Loucy (cell line): ENCODE measurements at regions not wholly inside any gene's neighbourhood (a gene's known extent, or its start where the extent isn't known, plus 50 kb on each side); places are given as distances from the start of the nearest gene placed in this dataset.

ENCODE experiments used
- H2AFZ ChIP-seq: fragments of 200-600 bp; sonication (generic); 2 replicates; pipeline ENCODE4 v1.6.0; 2016; ENCODE audit warnings: antibody characterized with exemption, mild to moderate bottlenecking, low read length, moderate library complexity
- H3F3A ChIP-seq: fragments of 200-600 bp; 2 replicates; pipeline ENCODE4 v1.6.0; 2016; ENCODE audit warnings: antibody characterized with exemption, low read depth, mild to moderate bottlenecking
- H3K27me3 ChIP-seq: fragments of 200-600 bp; sonication (generic); 2 replicates; pipeline ENCODE4 v1.6.1; 2014; ENCODE audit warnings: low read length, mild to moderate bottlenecking; ENCODE audit not compliant: insufficient read depth, poor library complexity, severe bottlenecking
- H3K36me3 ChIP-seq: fragments of 200-600 bp; sonication (generic); 2 replicates; pipeline ENCODE4 v1.6.1; 2016; ENCODE audit warnings: low read length; ENCODE audit not compliant: insufficient read depth
- H3K4me1 ChIP-seq: fragments of 200-600 bp; sonication (generic); 2 replicates; pipeline ENCODE4 v1.5.1; 2014; ENCODE audit warnings: low read length, mild to moderate bottlenecking; ENCODE audit not compliant: insufficient read depth, poor library complexity, severe bottlenecking
- H3K4me2 ChIP-seq: fragments of 200-600 bp; sonication (generic); 2 replicates; pipeline ENCODE4 v1.6.0; 2014; ENCODE audit warnings: antibody characterized with exemption, low read length, low read depth, mild to moderate bottlenecking; ENCODE audit not compliant: poor library complexity, severe bottlenecking
- H3K4me3 ChIP-seq: fragments of 200-600 bp; sonication (generic); 2 replicates; pipeline ENCODE4 v1.5.1; 2014; ENCODE audit warnings: low read length, mild to moderate bottlenecking, mixed read lengths; ENCODE audit not compliant: poor library complexity, severe bottlenecking
- H3K79me2 ChIP-seq: fragments of 200-600 bp; sonication (generic); 2 replicates; pipeline ENCODE4 v1.6.1; 2014; ENCODE audit warnings: low read length; ENCODE audit not compliant: insufficient read depth
- H3K9ac ChIP-seq: fragments of 200-600 bp; sonication (generic); 2 replicates; pipeline ENCODE4 v1.6.0; 2014; ENCODE audit warnings: mild to moderate bottlenecking, low read depth, low read length, moderate library complexity; ENCODE audit not compliant: poor library complexity, severe bottlenecking
- H3K9me2 ChIP-seq: fragments of 200-600 bp; sonication (generic); replicated peaks from 2 replicates; pipeline ENCODE4 v1.6.1; 2016; ENCODE audit warnings: low read depth, low read length, mixed read lengths
- H3K9me3 ChIP-seq: fragments of 200-600 bp; sonication (generic); 2 replicates; pipeline ENCODE4 v1.6.1; 2014; ENCODE audit warnings: mild to moderate bottlenecking, antibody characterized with exemption, low read length, low read depth; ENCODE audit not compliant: insufficient read depth
- H4K20me1 ChIP-seq: fragments of 200-600 bp; sonication (generic); 2 replicates; pipeline ENCODE4 v1.6.0; 2014; ENCODE audit warnings: antibody characterized with exemption, low read length, mild to moderate bottlenecking; ENCODE audit not compliant: insufficient read depth, poor library complexity, severe bottlenecking
- EZH2phosphoT487 ChIP-seq: fragments of 200-600 bp; IDR thresholded peaks from 2 replicates; pipeline ENCODE4 v1.6.1; 2018; ENCODE audit warnings: antibody characterized with exemption, mild to moderate bottlenecking, moderate library complexity, borderline replicate concordance
- TF ChIP-seq, protein P1 (sequence below): fragments of 200-600 bp; sonication (generic); conservative IDR thresholded peaks from 2 replicates; pipeline ENCODE4 v1.5.1; 2014; ENCODE audit warnings: mild to moderate bottlenecking, antibody characterized with exemption, low read length

DNA sequence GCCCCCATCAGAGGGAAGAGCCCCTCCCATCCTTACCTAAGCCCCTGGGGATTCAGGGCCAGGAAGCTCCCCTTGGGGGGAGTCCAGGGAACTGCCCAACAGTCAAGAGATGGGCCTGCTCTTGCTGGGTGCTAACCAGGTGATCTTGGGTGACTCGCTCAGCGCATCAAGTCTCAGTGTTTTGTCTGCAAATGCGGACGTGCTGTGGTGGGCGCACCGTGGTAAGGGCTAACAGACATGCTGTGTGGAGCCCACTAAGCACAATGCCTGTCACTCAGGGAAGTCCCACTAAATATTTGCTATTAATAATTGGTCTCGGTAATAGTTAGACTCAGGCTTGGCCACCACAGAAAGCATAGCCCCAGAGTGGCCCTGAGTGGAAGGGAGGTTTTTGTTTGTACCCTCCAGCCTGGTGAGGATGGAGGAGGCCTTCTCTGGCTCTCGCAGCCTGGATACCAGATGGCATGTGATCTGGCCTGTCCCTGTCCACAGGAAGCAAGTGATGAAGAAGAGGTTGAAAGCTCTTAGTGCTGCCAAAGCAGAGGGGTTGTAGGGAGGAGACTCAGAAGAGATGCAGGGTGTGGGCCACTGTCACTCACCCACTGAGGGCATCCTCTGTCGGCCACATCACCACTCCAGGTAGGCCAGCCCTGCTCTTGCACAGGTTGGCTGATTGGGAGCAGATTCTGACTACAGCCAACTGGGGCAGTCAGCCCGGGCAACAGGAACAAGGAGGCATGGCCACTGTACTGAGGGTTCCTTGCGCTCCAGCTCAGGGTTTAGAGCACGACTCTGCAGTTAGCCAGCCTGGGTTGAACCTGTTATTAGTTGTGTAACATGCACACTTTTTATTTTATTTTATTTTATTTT, 69.8 kb upstream of the KSR1 start:
- no peaks in the 10 kb centered on the region for H3K4me1 ChIP-seq
- H3F3A ChIP-seq, result no peaks in the 10 kb centered on the region
- H4K20me1 ChIP-seq, result no peaks in the 10 kb centered on the region
- H3K4me2 ChIP-seq, result no peak overlapping the region
- H3K9ac ChIP-seq, result no peak overlapping the region
- no peaks in the 10 kb centered on the region for H3K27me3 ChIP-seq
- H3K36me3 ChIP-seq, result no peaks in the 10 kb centered on the region
- no peak overlapping the region for H2AFZ ChIP-seq
- no peaks in the 10 kb centered on the region for H3K79me2 ChIP-seq
- no peak overlapping the region for H3K4me3 ChIP-seq
- no peak for TF ChIP-seq EZH2phosphoT487
- TF ChIP-seq, protein P1, sequence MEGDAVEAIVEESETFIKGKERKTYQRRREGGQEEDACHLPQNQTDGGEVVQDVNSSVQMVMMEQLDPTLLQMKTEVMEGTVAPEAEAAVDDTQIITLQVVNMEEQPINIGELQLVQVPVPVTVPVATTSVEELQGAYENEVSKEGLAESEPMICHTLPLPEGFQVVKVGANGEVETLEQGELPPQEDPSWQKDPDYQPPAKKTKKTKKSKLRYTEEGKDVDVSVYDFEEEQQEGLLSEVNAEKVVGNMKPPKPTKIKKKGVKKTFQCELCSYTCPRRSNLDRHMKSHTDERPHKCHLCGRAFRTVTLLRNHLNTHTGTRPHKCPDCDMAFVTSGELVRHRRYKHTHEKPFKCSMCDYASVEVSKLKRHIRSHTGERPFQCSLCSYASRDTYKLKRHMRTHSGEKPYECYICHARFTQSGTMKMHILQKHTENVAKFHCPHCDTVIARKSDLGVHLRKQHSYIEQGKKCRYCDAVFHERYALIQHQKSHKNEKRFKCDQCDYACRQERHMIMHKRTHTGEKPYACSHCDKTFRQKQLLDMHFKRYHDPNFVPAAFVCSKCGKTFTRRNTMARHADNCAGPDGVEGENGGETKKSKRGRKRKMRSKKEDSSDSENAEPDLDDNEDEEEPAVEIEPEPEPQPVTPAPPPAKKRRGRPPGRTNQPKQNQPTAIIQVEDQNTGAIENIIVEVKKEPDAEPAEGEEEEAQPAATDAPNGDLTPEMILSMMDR, result no peak
- no peaks in the 10 kb centered on the region for H3K9me2 ChIP-seq
- no peaks in the 10 kb centered on the region for H3K9me3 ChIP-seq

DNA sequence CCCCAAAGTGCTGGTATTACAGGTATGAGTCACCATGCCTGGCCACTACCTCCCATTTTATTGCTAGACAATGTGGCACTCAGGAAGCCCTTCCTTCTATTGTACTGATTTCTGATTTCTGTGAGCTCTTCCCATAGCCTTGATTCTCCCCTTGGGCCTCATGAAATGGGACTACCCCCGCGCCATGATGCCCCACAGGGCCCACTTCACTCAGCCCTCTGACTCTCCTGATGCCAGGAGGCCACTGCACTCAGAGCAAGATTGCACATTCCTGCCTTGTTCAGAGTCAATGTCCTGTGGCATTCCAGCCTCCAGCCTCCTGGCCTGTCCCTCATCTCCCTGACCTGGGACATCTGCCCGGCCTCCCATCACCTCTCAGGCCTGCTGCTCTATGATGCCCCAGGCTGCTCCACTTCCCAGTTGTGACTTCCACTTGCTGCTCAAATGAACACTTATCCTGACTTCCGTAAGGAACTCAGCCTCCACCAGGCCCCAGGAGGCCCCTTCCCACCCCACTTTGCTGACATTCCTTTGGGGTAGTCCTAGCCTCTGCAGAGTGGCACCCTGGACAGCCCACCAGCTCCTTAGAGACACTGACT, 66.6 kb upstream of the KSR1 start:
- H2AFZ ChIP-seq, result no peak overlapping the region
- no peaks in the 10 kb centered on the region for H3K36me3 ChIP-seq
- no peak overlapping the region for H3K4me3 ChIP-seq
- H4K20me1 ChIP-seq, result no peaks in the 10 kb centered on the region
- H3K79me2 ChIP-seq, result no peaks in the 10 kb centered on the region
- no peaks in the 10 kb centered on the region for H3F3A ChIP-seq
- no peaks in the 10 kb centered on the region for H3K4me1 ChIP-seq
- H3K9me2 ChIP-seq, result no peaks in the 10 kb centered on the region
- no peak overlapping the region for H3K4me2 ChIP-seq
- H3K9ac ChIP-seq, result no peak overlapping the region
- H3K27me3 ChIP-seq, result no peaks in the 10 kb centered on the region
- TF ChIP-seq, protein P1, result no peak
- TF ChIP-seq EZH2phosphoT487, result no peak
- no peaks in the 10 kb centered on the region for H3K9me3 ChIP-seq

DNA sequence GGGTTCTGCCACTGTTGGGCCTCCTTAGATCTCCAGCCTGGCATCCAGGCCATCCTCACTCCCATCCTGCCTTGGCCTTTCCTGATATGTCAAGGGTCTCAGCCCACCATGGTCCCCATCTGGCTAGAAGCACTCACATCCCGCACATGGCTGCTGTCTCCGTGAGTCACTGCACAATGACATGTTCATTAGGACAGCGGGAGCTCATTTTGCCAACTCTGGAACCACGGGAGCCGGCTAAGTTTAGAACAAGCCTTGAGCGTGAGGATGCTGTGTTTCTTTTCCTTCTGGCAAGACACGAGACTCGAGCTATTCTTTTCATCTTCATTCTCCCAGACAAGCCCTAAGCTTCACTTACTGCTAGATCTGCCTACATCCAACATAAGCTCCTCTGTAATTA, 65.7 kb upstream of the KSR1 start:
- no peaks in the 10 kb centered on the region for H3K27me3 ChIP-seq
- H3F3A ChIP-seq, result no peaks in the 10 kb centered on the region
- H3K9me2 ChIP-seq, result no peaks in the 10 kb centered on the region
- no peak overlapping the region for H3K9ac ChIP-seq
- no peaks in the 10 kb centered on the region for H3K36me3 ChIP-seq
- H3K9me3 ChIP-seq, result no peaks in the 10 kb centered on the region
- H2AFZ ChIP-seq, result no peak overlapping the region
- H3K4me3 ChIP-seq, result no peak overlapping the region
- no peaks in the 10 kb centered on the region for H3K4me1 ChIP-seq
- H3K79me2 ChIP-seq, result no peaks in the 10 kb centered on the region
- H4K20me1 ChIP-seq, result no peaks in the 10 kb centered on the region
- TF ChIP-seq, protein P1, result no peak
- TF ChIP-seq EZH2phosphoT487, result no peak
- H3K4me2 ChIP-seq, result no peak overlapping the region
